Neural cell (in vitro differentiated cells): ENCODE measurements at regions not wholly inside any gene's neighbourhood (a gene's known extent, or its start where the extent isn't known, plus 50 kb on each side); places are given as distances from the start of the nearest gene placed in this dataset.

ENCODE experiments used
- H2AFZ ChIP-seq: fragments of 200-600, 300-800 bp; sonication (generic), shearing (Covaris generic); 2 replicates; pipeline ENCODE4 v1.6.0; 2014; ENCODE audit warnings: low read depth, mild to moderate bottlenecking, antibody characterized with exemption, low read length, moderate library complexity
- H3F3A ChIP-seq: fragments of 200-600 bp; shearing (Covaris generic); 2 replicates; pipeline ENCODE4 v1.6.1; 2016; ENCODE audit warnings: mild to moderate bottlenecking, moderate library complexity, mixed read lengths, antibody characterized with exemption, low read length; ENCODE audit not compliant: insufficient read depth, poor library complexity, severe bottlenecking
- H3K27ac ChIP-seq: fragments of 200-600, 300-800 bp; sonication (generic), shearing (Covaris generic); 2 replicates; pipeline ENCODE4 v1.5.1; 2014; ENCODE audit warnings: mild to moderate bottlenecking, low read length, moderate library complexity
- H3K27me3 ChIP-seq: fragments of 300-800, 200-600 bp; sonication (generic), shearing (Covaris generic); 2 replicates; pipeline ENCODE4 v1.6.0; 2014; ENCODE audit warnings: mild to moderate bottlenecking, low read depth, low read length, moderate library complexity; ENCODE audit not compliant: insufficient read depth
- H3K36me3 ChIP-seq: fragments of 300-800, 200-600 bp; sonication (generic), shearing (Covaris generic); 2 replicates; pipeline ENCODE4 v1.5.1; 2014; ENCODE audit warnings: mild to moderate bottlenecking, antibody characterized with exemption, low read length, moderate library complexity; ENCODE audit not compliant: insufficient read depth
- H3K4me2 ChIP-seq: fragments of 300-800, 200-600 bp; sonication (generic), shearing (Covaris generic); 2 replicates; pipeline ENCODE4 v1.6.0; 2014; ENCODE audit warnings: mild to moderate bottlenecking, low read length
- H3K4me3 ChIP-seq: fragments of 300-800, 200-600 bp; sonication (generic), shearing (Covaris generic); 2 replicates; pipeline ENCODE4 v1.5.1; 2014; ENCODE audit warnings: mild to moderate bottlenecking, low read length, moderate library complexity
- H3K79me2 ChIP-seq: fragments of 200-600 bp; shearing (Covaris generic); replicated peaks from 2 replicates; pipeline ENCODE4 v1.6.0; 2014; ENCODE audit warnings: mild to moderate bottlenecking, low read length, moderate library complexity; ENCODE audit not compliant: insufficient read depth
- H3K9ac ChIP-seq: fragments of 300-800, 200-600 bp; sonication (generic), shearing (Covaris generic); 2 replicates; pipeline ENCODE4 v1.6.1; 2016; ENCODE audit warnings: mild to moderate bottlenecking, low read length, mixed read lengths
- H3K9me2 ChIP-seq: fragments of 200-600 bp; shearing (Covaris generic); 2 replicates; pipeline ENCODE4 v1.6.1; 2016; ENCODE audit warnings: mild to moderate bottlenecking, low read length, mixed read lengths; ENCODE audit not compliant: insufficient read depth
- H3K9me3 ChIP-seq: fragments of 200-600, 300-800 bp; sonication (generic), shearing (Covaris generic); 2 replicates; pipeline ENCODE4 v1.6.1; 2016; ENCODE audit warnings: mild to moderate bottlenecking, mixed run types, low read length, moderate library complexity, mixed read lengths
- H4K20me1 ChIP-seq: fragments of 200-600 bp; shearing (Covaris generic); 2 replicates; pipeline ENCODE4 v1.6.1; 2016; ENCODE audit warnings: mild to moderate bottlenecking, mixed run types; ENCODE audit not compliant: insufficient read depth
- CTCF ChIP-seq: fragments of 450-650 bp; IDR thresholded peaks from 2 replicates; pipeline ENCODE4 v1.5.1; 2014; ENCODE audit warnings: antibody characterized with exemption, mild to moderate bottlenecking, moderate library complexity; ENCODE audit not compliant: poor library complexity, severe bottlenecking
- EP300 ChIP-seq: fragments of 450-650 bp; conservative IDR thresholded peaks from 2 replicates; pipeline ENCODE4 v1.6.1; 2014; ENCODE audit warnings: antibody characterized with exemption, mild to moderate bottlenecking, moderate library complexity; ENCODE audit not compliant: poor library complexity, severe bottlenecking
- EZH2 ChIP-seq: fragments of 200-600, 300-800 bp; shearing (Covaris generic), sonication (generic); IDR thresholded peaks from 2 replicates; pipeline ENCODE4 v1.6.1; 2014; ENCODE audit warnings: antibody characterized with exemption, low read length, borderline replicate concordance, mild to moderate bottlenecking; ENCODE audit not compliant: insufficient read depth, poor library complexity, severe bottlenecking
- MXI1 ChIP-seq: fragments of 450-650 bp; conservative IDR thresholded peaks from 2 replicates; pipeline ENCODE4 v1.6.1; 2014; ENCODE audit warnings: antibody characterized with exemption, mild to moderate bottlenecking; ENCODE audit not compliant: poor library complexity, severe bottlenecking
- POLR2AphosphoS5 ChIP-seq: IDR thresholded peaks from 2 replicates; pipeline ENCODE4 v1.6.1; 2012
- RAD21 ChIP-seq: fragments of 450-650 bp; conservative IDR thresholded peaks from 2 replicates; pipeline ENCODE4 v1.6.1; 2014; ENCODE audit warnings: antibody characterized with exemption, mild to moderate bottlenecking, moderate library complexity
- REST ChIP-seq: IDR thresholded peaks from 2 replicates; pipeline ENCODE4 v1.6.1; 2012; ENCODE audit warnings: borderline replicate concordance
- SMC3 ChIP-seq: fragments of 450-650 bp; conservative IDR thresholded peaks from 2 replicates; pipeline ENCODE4 v1.6.1; 2014; ENCODE audit warnings: antibody characterized with exemption, mild to moderate bottlenecking, moderate library complexity; ENCODE audit not compliant: poor library complexity
- TAF1 ChIP-seq: IDR thresholded peaks from 2 replicates; pipeline ENCODE4 v1.6.1; 2012; ENCODE audit warnings: low read depth

GRCh38 chr2:121895723-121896571, 140.5 kb downstream of the TSN start:
- Histone ChIP-seq H4K20me1 (no peaks in the 10 kb centered on the region), H3K9me3 (no peaks in the 10 kb centered on the region), H3K27ac (no peak overlapping the region), H3K79me2 (no peaks in the 10 kb centered on the region), H2AFZ (no peak overlapping the region), H3K27me3 (no peaks in the 10 kb centered on the region), H3F3A (no peaks in the 10 kb centered on the region), H3K4me2 (no peak overlapping the region), H3K4me3 (no peak overlapping the region), H3K36me3 (no peaks in the 10 kb centered on the region), H3K9me2 (no peaks in the 10 kb centered on the region), H3K9ac (no peak overlapping the region)
- TF ChIP-seq RAD21, result no peak
- TF ChIP-seq EZH2, result no peak
- TF ChIP-seq MXI1, result no peak
- TF ChIP-seq REST, result no peak
- no peak for TF ChIP-seq SMC3
- TF ChIP-seq CTCF, result no peak
- TF ChIP-seq TAF1, result no peak
- no peak for TF ChIP-seq POLR2AphosphoS5

GRCh38 chr2:121897335-121897970, 142.0 kb downstream of the TSN start:
- H3K79me2 ChIP-seq, result no peaks in the 10 kb centered on the region
- no peak overlapping the region for H3K4me2 ChIP-seq
- H3F3A ChIP-seq, result no peaks in the 10 kb centered on the region
- no peak overlapping the region for H3K27ac ChIP-seq
- no peaks in the 10 kb centered on the region for H3K9me2 ChIP-seq
- no peaks in the 10 kb centered on the region for H3K9me3 ChIP-seq
- no peak overlapping the region for H3K9ac ChIP-seq
- TF ChIP-seq CTCF (peak; percentile 52), RAD21 (peak; percentile 51), EP300 (no peak)
- no peak overlapping the region for H3K4me3 ChIP-seq
- no peaks in the 10 kb centered on the region for H3K36me3 ChIP-seq
- no peaks in the 10 kb centered on the region for H4K20me1 ChIP-seq
- H3K27me3 ChIP-seq, result no peaks in the 10 kb centered on the region
- H2AFZ ChIP-seq, result no peak overlapping the region
